ENCODE measurements at regions not wholly inside any gene's neighbourhood (a gene's known extent, or its start where the extent isn't known, plus 50 kb on each side); places are given as distances from the start of the nearest gene placed in this dataset.

DNA sequence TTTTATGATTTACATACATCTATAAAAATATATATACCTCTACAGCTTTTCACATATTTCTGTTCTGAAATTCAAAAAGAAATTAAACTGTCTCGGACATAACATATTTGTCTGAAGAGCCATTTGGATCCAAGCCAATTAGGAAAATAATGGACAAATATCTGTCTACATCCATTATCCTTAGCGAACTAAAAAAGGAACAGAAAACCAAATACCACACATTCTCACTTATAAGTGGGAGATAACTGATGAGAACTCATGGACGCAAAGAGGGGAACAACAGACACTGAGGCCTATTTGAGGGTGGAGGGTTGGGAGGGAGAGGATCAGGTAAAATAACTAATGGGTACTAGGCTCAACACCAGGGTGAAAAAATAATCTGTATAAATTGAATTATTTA, 829.4 kb upstream of the ALCAM start:
- FAIRE-seq, result no peak

DNA sequence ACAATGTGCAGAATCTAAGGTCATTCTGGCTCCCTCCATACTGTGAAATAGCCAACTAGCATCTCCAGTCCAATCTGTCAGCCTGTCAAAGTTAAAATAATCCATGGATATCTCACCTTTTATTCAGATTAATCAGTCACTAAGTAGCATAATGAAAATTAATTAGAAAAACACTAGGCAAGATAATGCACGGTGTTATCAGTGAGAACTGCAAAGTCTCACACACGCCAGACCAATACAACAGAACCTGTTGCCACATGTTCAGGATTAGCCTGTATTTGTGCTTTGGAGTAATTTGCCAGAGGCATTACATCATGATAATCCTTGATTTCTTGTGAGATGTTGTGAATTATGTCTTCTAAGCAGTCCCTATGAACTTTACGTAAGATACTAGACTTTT, 820.4 kb upstream of the ALCAM start:
- no peak for FAIRE-seq

GRCh38 chr3:104547031-104547430, 819.7 kb upstream of the ALCAM start:
- no peak for FAIRE-seq

GRCh38 chr3:104548401-104548800, 818.3 kb upstream of the ALCAM start:
- FAIRE-seq, result no peak

DNA sequence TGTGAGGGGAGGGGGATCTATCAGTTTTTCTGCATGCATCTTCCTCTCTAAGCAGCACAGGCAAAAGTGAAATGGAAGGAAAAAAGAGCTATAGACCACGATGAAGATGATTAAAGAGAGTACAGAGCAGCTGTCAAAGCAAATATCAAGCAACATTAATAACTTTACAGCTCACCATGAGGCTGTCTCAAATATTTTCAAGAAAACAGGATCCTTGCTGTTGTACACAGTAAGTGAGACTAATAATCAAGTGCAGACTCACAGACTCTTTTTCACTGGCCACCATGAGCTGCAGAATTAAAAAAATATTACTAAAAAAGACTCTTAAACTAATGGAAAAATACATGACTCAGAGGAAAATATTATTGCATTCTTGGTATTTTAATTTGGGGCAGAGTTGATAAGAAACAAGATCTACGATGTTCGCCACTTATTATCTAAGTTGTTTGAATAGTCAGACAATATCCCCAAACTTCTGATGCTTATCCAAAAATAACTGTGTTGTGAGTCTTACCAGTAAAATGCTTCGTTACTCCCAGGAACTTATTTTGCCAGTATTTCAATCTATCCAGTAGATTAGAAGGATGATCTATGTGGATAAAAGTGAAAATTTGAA, 817.5 kb upstream of the ALCAM start:
- no peak for FAIRE-seq

GRCh38 chr3:104553121-104553520, 813.6 kb upstream of the ALCAM start:
- no peak for FAIRE-seq

GRCh38 chr3:104554425-104554824, 812.3 kb upstream of the ALCAM start:
- FAIRE-seq, result no peak

GRCh38 chr3:104555728-104556127, 811.0 kb upstream of the ALCAM start:
- FAIRE-seq, result no peak

DNA sequence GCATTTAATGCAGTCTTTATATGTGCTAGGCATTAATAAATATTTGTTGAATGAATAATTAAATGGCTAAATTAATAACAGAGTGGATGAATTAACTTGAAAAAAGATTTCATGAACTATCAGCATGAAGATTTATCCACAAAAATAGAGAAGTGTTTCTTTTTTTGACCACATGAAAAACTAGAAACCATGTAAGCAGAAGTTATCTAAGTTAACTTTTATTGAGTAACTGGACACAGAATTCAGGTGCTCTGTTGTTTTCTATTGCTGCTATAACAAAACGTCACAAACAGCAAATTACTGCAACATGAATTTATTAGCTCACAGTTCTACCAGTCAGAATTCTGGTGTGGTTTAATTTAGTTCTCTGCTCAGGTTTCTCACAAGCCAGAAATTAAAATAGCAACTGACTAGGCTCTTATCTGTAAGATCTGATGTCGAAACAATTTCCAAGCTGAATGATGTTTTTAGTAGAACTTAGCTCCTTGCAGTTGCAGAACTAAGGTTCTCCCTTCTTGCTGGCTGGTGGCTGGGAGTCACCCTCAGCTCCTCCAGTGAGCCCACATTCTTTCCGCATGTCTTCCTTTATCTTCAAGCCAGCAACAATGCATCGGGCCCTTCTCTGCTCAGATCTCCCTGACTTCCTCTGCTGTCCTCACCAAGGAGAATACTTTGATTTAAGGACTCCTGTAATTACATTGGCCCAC, 810.2 kb upstream of the ALCAM start:
- no peak for FAIRE-seq

- no peak for FAIRE-seq
Measured at GRCh38 chr3:104561324-104561723, 805.4 kb upstream of the ALCAM start.

DNA sequence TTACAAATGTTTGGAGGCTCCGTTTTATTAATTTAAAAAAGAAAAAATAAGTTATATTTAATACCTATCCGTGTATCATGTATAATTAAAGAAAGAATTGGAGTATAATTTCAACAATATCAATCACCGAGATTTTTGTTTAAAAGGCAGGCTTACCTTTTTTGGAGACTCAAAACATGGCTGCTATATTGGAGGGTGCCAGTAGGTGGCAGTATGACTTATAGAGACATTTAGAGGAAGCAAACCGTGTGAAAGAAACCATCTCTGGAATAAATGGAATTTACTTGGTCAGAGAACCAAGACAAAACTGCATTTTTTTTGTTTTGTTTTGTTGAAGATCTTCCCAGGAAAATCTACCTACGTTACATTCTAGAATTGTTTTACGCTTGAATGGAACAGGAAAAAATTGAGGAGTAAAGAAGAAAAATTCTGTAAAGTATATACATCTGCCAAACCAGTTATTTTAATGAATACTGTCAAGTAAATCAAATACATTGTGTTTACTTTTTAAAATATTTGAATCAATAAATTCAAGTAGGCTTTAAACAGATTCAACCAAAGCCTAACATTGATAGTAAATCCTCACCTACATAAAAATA, 802.6 kb upstream of the ALCAM start:
- no peak for FAIRE-seq

DNA sequence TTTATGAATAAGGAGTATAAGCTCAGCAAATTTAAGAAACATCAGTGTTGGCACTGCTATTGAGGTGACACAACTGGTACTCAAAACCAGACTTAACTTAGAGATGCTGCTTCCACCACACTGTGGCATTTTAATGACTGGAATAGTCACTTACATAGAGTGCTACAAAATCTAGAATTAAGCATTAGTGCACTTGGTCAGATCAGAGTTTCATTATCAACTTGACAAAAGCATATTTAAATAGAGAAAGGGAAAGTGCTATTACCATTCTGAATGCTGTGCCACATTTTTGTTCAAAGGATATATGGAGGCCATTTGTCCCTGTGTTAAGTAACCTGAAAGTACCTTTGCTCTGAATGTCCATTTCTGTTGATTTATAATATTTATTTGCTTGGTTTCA, 800.7 kb upstream of the ALCAM start:
- FAIRE-seq, result no peak

GRCh38 chr3:104575634-104576033, 791.1 kb upstream of the ALCAM start:
- no peak for FAIRE-seq

DNA sequence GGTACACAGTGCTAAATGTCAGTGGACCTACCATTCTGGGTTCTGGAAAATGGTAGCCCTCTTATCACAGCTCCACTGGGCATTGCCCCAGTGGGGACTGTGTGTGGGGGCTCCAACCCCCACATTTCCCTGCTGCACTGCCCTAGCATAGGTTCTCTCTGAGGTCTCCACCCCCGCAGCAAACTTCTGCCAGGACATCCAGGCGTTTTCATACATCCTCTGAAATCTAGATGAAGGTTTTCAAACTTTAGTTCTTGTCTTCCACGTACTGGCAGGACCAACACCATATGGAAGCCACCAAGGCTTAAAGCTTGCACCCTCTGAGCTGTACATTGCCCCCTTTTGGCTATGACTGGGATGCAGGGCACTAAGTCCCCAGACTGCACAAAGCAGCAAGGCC, 788.2 kb upstream of the ALCAM start:
- FAIRE-seq, result no peak

GRCh38 chr3:104582092-104582491, 784.6 kb upstream of the ALCAM start:
- FAIRE-seq, result no peak

DNA sequence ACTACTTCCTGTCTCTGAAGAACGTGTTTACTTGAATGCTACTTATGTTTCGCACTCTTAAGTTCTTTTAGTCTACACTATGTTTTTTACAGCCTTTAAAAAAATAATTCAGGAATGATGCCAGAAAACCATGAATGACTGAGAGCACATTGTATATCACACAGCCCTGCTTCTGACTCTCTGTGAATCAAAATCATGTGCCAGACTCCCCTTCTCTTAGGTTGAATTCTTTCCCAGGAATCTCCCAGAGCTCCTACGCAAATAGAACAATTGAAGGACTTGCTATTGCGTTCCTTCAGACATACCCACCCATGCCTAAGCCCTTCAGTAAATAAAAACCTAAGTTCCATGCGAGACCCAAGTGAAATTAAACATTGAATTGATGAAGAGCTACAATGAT, 782.0 kb upstream of the ALCAM start:
- no peak for FAIRE-seq

DNA sequence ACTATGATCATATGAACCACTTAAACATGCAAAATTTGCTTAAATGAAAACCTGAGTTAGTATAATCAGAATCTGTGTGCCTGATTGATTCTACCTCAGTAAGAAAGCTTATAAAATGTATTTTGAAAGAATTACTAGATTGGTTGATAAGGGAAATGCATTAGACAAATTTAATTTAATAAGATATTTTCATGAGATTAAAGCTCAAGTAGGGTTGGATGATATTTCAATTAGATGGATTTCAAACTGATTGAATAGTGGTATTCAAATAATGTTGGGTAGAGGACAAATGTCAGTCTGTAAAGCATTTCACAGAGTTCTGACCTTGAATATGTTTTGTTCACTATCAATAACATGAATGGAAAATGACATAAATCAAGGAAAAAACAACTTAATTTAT, 780.4 kb upstream of the ALCAM start:
- no peak for FAIRE-seq

- no peak for FAIRE-seq
Measured at GRCh38 chr3:104588442-104588841, 778.3 kb upstream of the ALCAM start.

GRCh38 chr3:104591776-104592175, 774.9 kb upstream of the ALCAM start:
- FAIRE-seq, result no peak

DNA sequence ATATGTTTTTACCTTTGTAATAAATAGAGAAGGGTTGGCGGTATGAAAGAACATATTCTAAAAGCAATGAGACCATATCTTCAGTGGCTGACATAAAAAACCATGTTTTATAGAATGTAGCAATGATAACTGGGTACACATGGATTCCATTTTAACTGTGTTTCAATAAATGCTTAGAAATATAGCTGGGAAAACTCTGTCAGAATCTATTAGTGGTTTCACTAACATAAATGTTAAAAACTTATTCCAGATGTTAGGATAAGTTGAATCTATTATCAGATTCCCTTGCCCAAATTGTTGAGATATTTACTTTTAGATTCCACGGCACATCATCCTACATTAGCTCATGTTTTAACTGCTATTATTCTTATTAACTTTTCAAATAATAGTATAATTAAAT, 772.2 kb upstream of the ALCAM start:
- no peak for FAIRE-seq

- FAIRE-seq, result no peak
Measured at GRCh38 chr3:104596054-104596453, 770.7 kb upstream of the ALCAM start.

GRCh38 chr3:104596551-104596950, 770.2 kb upstream of the ALCAM start:
- FAIRE-seq, result no peak

GRCh38 chr3:104598848-104599511, 767.7 kb upstream of the ALCAM start:
- FAIRE-seq, result no peak
